Iris pigment epithelial cell (primary cell): ENCODE measurements at regions not wholly inside any gene's neighbourhood (a gene's known extent, or its start where the extent isn't known, plus 50 kb on each side); places are given as distances from the start of the nearest gene placed in this dataset.
"Not testable (repeated sequence)": the region's sequence is repeated elsewhere in the genome, so short reads cannot be mapped to it uniquely, and the experiment has no call there.

ENCODE experiments used
- DNase-seq: peaks from one replicate; pipeline ENCODE4 v3.0.0-alpha.2; 2011; ENCODE audit warnings: low read depth

DNA sequence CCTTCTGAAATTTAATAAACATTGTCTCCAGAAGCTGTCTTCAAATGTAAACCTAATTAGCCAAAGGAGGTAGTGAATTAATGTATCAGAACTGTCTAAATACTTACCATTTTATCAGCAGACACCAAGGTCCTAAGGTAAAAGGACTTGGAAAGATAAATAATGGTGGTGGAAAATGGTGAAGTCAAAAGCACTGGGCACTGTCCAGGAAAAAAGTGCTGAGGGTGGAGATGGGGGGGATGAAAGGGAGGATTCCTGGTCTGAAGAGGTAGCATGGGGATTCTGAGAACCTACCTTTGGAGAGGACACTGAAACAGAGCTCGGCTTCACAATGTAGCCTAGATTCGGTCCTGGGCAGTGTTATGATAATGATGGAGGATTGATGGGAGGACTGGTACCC lies 149.0 kb upstream of the DPH6 start:
- DNase-seq, result no peak

DNA sequence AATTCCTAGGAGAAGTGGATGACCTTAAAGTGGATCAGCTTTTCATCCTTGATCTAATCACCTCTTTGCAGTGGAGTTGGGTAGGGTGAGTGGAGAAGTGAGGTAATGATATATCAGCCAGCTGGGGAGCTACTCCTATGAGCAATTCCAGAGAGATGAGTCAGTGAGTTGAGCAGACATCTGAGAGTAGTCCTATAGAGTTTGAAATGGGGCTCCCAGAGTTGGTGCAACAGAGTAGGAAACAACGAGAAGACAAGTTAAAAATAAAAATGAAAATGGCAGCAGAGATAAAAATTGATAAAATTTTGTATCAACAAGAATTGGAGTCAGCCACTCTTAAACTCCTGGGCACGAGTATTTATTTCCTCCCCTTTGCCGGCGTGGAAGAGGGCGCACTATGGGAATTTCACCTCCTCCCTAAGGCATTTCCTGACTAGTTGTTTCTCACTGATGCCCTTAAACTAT lies 150.8 kb upstream of the DPH6 start:
- DNase-seq, result peak; percentile 96

DNA sequence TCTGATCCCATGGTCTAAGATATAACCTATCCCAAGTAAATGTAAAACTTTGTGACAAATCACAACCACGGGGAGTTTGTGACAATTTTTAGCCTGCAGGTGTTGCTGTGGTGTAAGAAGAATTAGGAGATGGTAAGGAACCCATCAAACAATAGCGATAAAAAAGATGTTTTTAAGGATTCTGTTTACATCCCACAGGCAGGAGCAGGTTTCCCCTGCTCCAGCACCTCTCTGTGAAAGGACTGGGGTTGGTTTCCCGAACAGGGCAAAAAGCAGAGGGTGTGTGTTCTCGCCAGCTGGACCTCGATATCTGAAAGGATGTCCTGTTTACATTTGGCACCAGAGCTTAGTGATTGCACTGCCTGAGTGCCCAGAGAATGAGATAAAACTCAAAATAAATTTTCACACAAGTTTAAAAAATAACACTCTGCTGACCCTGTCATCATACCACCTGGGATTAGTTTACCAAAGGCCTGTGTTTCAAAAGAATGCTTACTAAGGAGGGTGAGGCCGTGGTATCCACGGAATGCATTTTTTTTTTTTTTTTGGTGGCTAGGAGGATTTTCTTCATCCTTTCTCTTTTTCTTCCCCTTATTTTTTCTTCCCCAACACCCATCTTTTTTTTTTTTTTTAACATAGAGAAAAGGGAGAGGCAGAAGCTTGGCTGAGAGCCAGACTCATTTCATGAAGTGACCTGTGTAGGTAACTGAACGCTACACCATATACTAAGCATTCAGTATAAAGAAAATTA lies 151.8 kb upstream of the DPH6 start:
- DNase-seq, result peak; percentile 89

DNA sequence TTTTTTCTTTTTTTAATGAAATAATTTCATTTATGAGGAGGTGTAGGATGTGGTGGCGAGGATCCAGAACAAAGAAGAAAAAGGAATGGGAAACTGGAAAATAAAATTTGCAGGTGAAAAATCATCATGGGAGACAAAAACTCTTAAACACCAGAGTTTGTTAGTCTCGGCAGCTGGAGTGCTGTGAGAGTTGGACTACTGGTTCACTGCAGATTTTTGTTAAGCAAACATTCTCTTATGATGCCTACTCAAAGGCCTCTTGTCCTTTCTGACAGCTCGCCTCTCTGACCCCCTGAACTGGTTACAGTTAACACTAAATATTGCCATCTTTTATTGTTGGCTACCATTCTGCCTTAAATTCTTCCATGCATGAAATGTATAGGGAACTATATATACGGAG lies 152.4 kb upstream of the DPH6 start:
- no peak for DNase-seq

DNA sequence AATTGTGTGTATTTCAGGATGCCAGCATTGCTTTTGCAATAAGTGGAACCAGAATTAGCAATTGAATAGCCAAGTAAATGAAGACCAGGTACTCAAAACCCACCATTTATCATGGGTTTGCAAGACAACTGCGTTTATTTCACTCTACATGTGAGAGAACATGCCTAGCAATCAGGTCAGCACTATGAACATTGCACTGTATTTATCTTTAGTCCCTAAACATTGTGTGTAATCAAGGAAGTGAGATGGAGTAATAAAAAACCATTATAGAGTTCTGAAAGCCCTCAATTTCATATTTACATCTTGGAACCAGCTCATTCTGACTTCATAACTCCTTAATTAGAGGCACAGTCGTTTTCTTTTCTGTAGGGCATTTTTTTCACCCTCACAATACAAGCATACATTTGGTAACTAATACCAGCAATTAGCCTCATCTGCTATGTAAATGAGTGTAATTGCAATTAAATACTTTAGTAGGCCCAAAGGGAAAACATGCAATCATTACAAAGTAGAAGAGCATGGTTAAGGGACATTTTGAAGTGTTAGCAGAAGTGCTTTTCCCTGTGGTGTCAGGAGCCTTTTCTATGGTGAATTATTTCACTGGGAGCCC lies 153.1 kb upstream of the DPH6 start:
- no peak for DNase-seq

DNA sequence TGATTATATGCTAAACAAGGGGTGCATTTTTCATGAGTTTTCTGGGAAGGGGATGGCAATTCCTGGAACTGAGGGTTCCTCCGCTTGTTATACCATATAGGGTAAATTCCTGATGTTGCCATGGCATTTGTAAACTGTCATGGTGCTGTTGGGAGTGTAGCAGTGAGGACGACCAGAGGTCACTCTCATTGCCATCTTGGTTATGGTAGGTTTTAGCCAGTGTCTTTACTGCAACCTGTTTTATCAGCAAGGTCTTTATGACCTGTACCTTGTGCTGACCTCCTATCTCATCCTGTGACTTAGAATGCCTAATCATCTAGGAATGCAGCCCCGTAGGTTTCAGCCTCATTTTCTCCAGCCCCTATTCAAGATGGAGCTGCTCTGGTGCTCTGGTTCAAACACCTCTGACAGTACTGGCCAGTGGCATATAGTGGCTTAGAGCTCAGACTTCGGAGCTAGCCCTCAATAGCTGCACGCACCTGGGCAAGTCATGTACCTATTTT lies 154.2 kb upstream of the DPH6 start:
- not testable (repeated sequence) for DNase-seq

DNA sequence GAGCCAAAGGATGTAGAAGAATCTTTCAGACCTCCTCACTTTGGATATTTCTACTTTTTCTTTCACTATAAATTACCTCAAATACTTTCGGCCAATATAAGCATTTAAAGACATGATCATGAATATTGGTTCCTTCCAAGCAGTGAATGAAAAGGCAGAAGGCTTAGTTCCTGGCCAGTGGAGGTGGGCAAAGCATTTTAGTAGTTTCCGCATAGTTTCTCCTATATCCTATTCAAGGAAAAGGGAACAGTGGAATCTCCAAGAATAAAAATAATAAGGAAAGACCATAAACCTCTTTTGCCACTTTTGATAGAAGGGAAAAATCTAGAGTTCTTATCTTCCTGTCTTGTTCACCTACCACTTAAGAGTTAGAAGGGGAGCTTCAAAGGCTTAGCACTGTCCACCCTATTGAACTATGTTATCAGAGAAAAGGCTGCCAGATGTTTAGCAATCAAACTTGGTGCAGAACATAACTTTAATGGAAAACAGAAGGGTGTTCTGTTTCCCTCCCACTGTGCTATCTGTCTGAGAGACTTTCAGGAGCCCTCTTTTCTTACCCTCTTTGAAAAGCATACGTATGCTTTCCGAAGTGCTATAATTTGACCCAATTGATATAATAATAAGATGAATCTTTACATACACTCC lies 155.6 kb upstream of the DPH6 start:
- no peak for DNase-seq

DNA sequence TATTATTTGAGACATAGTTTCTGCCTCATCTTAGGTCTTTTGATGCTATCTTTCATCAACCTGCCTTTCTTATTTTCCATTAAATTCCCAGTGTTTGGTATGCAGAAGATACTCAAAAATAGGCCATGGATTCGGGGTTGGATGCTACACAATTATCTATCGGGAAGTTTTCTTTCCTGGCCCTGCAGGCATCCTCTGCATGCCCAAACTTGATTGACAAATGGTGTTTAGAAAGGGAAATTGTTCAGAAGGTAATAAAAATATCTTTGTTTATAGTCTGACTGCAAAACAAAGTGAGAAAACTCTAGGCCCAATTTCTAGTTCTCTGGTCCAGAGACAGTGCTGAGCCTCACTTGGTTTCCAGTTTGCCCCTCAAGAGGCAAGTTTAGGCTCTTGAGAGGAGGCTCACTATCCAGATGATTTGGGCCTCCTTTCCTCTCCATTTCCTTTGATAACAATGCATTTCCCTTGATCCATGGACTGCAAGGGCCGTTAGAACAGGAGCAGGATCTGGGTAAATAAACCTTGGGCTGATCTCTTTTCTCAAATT lies 157.1 kb upstream of the DPH6 start:
- DNase-seq, result no peak

DNA sequence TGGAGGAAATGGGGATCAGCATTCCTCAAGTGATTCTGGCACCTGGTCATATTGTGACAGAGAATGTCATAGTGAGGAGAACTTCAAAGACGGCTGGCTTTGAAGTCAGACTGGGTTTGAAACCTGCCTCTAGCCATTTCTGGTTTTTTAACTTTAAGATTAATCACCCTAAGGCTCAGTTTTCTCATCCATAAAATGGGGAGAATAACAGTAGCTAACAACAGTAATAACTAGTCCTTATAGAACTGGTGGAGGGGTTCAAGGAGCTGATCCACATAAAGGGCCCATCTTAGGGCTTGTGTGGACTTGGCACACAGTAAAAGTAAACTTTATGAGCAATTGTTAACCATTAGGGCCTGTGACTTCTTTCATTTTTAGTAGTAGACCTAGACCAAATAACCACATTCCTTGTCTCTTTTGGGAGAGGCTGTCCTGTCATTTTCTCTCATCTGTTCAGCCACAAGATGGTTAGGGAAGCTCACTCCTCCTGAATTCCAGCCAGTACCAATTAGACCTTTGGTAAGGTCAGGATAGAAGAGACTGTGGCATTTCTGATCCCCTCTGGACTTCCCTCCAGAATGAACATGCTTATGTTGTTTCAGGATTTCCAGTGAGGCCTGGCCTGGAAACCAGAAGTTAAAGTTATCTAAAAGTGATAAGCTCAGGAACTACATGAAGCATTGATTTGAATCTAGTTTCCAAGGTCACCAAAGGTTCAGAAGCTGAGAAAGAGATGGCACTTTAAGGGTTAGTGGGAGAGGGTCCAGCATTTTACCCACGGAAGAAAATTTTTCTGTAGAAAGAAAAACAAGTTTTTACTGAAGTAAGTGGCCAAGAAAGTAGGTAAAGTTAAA lies 159.3 kb upstream of the DPH6 start:
- DNase-seq, result no peak

DNA sequence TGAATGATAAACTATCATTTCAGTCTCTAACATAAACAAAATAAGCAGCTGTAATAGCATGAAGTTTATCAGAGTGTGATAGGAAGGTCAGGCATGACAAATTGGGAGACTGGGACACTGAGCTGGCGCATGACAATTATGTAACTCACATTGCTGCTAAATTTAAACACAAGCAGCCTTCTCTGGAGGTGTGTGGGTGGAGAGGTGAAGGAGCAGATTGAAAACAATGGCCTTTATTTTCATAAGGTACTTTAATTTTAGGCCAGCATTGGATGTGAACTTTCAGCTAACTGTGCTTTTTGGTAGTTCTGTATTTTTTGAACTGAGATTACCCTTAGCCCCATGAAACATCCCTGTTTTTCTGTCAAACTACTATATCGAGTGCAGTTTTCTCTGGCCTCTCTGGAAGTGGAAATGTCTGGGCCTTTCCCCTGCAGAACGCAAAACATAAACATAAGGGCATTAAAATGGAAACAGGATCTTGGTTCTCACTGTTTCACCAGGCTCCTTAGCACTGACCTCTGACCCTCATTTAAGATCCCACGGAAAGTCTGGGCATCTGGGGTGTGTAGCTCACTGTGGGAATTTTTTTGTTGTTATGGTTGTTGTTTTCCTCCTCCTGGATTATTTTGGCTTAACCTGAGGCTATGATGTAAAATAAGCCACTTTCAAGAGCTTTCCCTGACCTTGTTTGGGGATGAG lies 160.1 kb upstream of the DPH6 start:
- peak; percentile 41 for DNase-seq

DNA sequence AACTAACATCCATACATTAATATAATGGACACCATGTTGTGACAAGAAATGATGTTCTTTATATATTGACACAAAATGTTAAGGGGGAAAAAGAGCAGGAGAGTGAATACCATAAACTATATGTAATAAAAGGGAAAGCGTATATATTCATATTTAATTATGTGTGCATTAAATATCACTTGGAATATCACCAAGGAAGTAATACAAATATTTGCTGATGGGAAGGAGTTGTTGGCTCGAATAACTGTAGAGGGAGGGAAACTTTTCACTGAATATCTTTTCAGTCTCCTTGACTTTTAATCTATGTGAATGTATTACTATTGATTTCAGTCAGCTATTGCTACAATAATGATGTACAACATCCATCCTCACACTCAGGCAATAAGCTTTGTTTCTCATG lies 167.0 kb upstream of the DPH6 start:
- DNase-seq, result no peak

DNA sequence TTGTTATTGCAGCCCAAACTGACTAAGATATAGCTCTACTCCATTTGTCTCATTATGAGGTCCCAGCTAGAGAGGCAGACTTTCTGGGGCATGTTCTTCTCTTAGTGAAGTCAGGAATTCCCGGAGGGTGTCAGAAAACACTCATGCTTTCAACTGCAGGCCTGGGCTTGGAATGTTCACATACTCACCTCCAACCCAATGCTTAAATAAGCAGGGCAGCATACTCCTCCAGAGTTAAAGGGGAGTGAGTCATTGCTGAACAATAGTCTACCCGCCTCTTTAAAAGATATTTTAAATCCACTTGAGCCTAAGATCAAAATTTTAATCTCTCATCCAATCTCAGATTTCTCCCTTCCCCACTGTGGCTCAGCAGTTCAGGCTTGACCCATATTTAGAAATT lies 167.8 kb upstream of the DPH6 start:
- peak; percentile 81 for DNase-seq

DNA sequence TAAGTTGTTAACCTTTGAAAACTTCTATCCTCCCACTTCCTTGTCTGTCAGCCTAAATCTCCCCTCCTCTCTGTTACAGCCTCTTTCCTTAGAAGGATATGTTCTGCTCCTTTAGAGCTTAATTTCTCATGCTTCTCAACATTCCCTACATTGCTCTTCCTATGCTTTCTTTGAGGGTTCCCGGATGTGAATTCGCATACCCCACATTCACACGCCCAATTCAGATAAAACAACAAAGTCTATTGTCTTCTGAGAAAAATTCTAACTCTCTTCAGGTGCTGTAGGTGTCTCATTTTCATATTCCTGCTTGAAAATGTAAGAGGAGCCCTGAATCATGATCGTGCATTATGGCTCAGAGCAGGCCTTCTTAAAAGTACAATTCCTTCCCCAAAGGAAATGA lies 171.8 kb upstream of the DPH6 start:
- no peak for DNase-seq

DNA sequence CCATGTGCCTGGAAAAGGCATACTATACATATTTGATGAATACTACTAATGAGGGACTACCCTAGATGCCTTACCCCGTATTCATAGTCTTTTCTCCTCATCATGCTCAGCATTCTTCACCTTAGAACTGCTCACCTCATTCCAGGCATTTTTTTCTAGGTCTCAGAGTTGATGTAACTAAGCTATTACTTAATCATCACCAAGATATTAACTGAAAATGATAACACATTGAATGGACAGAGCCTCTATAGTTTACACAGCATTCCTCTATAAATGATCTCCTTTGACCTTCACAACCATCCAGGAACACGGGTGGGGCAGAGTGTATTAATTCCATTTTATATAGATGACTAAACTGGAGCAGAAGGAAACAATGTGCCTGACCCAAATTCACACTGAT lies 174.1 kb upstream of the DPH6 start:
- DNase-seq, result peak; percentile 67

DNA sequence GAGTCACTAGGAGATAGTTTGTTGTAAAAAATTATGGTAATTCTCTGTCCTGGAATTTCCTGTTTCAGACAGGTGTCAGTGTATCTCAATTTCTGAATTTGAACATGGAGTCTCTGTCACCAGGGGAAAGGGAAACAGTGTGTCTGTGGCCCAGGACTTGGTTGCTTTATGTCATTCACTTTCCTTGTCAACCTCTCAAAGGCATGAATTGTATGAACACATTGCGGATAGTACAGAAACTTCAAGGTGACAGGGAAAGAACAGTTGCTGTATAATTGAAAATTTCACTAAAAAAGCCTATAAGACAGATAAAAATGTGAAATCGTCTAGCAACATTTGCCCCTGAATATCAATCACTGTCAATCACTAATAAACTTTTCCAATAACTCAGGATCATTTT lies 175.0 kb upstream of the DPH6 start:
- DNase-seq, result no peak

DNA sequence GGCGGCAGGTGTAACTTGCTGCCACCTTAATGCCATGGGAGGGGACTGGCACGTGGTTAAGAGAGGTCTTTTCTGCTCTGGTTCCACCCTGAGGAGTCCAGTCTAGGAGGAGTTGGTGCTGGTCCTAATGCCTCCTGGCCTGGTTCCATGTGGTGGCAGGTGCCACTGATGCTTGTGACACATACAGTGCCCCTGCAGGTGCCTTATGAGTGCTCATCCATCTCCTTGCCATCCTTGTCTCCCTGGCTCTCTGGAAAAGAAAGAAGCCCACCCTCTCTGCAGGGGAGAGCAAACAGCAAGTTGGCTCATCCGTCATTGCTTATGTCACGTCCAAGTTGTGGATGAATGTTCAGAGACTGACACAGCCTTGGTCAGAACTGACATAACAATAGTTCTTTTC lies 175.8 kb upstream of the DPH6 start:
- no peak for DNase-seq

DNA sequence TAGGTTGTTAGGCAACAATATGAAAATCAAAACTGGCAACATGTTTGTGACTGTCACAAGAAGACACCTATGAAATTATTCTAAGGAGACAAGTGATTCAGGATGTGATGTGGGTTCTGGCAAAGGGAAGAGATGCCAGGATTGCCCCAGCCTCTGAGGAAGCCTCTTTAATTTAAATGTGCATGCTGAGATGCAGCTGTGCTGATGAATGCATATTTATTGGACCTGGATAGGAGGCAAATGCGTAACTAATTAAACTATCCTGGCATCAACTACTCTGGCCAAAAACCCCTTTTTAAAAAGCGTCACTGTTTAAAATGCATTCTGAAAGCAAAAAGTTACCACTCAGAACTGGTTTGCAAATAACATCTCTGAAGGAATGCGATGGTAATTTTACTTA lies 176.5 kb upstream of the DPH6 start:
- no peak for DNase-seq

DNA sequence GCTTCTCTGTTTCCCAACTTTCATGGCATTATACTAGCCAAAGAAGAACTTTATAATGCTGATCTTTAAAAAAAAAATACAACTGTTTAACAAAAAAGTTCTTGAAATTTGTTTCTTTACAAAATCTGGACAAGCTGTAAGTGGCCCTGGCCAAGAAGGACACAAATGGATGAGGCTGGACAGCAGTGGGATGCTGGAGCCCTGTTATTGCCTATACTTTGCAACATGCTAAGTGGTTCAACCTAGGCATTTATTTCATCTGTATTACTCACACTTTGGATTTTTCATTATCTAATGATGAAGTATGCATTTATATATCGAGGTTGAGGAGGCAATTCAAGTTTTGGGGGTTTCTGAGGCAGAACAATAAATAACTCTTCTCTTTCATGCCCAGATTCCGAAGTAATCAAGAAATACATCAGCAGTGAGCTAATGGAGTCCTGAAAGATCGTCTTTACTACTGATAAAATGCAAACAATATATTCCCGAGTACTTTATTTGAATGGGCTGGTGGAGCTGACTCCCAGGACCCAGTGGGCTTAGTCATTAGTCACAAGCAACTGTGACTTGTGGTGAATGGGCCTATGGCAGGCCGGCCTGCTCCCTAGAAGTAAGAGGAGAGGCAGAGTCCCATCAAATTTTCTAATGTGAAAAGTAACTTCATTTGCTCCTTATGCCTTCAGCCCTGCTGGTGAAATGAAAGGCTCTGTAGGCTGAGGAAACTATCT lies 177.3 kb upstream of the DPH6 start:
- no peak for DNase-seq

DNA sequence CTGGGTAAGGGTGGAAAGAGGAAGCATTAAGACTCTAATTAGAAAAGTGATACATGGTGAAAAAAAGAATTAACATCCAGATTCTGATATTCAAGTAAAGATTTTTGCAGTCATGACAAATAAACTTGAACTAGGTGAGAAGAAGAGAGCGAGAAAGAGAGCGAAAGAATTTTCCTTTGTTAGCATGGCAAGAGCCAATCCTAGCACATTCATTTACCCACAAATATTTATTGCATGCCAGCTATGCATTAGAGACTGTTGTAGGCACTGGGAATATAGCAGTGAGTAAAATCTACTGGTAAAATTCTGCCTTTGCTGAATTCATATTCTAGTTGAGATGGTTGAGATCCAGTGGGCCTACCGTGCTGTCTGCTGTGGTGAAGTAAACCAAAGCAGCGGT lies 177.9 kb upstream of the DPH6 start:
- peak; percentile 34 for DNase-seq

DNA sequence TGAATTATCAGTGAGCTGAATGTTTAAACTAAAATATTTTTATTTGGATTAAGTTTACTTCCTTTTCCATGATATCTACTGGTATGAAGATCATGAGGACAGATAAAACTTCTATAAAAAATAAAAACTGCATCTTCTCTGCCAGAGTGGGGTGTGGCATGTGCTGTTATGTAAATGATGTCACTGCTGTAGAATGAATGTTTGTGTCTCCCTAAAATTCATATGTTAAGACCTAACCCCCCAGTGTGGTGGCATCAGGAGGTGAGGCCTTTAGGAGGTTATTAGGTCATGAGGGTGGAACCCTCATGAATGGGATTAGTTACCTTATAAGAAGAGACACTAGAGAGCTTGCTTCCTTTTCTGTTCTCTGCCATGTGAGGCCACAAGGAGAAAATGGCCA lies 178.7 kb upstream of the DPH6 start:
- DNase-seq, result peak; percentile 34

DNA sequence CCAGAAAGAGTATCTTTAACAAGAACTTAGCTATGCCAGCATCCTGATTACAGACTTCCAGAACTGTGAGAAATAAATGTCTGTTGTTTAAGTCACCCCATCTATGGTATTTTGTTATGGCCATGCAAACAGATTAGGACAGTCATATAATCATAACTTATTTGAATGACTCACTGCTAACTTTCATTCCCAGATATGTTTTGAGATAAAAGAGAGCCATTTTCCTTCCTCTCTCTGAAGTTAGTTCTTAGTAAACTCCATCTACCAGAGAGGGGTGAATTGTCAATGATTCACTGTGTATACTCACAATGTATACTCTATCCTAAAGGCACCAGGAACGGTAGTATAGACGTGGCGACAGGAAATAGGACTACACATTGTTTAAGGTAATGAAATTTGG lies 179.4 kb upstream of the DPH6 start:
- peak; percentile 80 for DNase-seq
